Endothelial cell (in vitro differentiated cells): ENCODE measurements at regions not wholly inside any gene's neighbourhood (a gene's known extent, or its start where the extent isn't known, plus 50 kb on each side); places are given as distances from the start of the nearest gene placed in this dataset.
"Not testable (repeated sequence)": the region's sequence is repeated elsewhere in the genome, so short reads cannot be mapped to it uniquely, and the experiment has no call there.

Source experiments
- DNase-seq: peaks from one replicate; pipeline ENCODE4 v3.0.0; 2021; ENCODE audit warnings: low spot score
- H3K27ac Mint-ChIP-seq: one replicate; pipeline ENCODE4 v1.8.0; 2021; ENCODE audit warnings: mixed read lengths, inconsistent platforms; ENCODE audit not compliant: unreplicated experiment
- H3K27me3 Mint-ChIP-seq: one replicate; pipeline ENCODE4 v1.8.0; 2021; ENCODE audit warnings: mild to moderate bottlenecking, moderate library complexity, mixed read lengths, inconsistent platforms; ENCODE audit not compliant: unreplicated experiment
- H3K36me3 Mint-ChIP-seq: one replicate; pipeline ENCODE4 v1.8.0; 2021; ENCODE audit warnings: mild to moderate bottlenecking, low read depth, mixed read lengths, inconsistent platforms; ENCODE audit not compliant: unreplicated experiment
- H3K4me1 Mint-ChIP-seq: one replicate; pipeline ENCODE4 v1.8.0; 2021; ENCODE audit warnings: mild to moderate bottlenecking, mixed read lengths, inconsistent platforms; ENCODE audit not compliant: unreplicated experiment
- H3K4me3 Mint-ChIP-seq: one replicate; pipeline ENCODE4 v1.8.0; 2021; ENCODE audit warnings: mild to moderate bottlenecking, mixed read lengths, inconsistent platforms; ENCODE audit not compliant: unreplicated experiment
- H3K9me3 Mint-ChIP-seq: one replicate; pipeline ENCODE4 v1.8.0; 2021; ENCODE audit warnings: mixed read lengths, inconsistent platforms; ENCODE audit not compliant: unreplicated experiment
- TF ChIP-seq, protein P1 (sequence below): fragments of 200-600 bp; sonication (generic); IDR thresholded peaks from one replicate; pipeline ENCODE4 v1.5.0; 2021; ENCODE audit warnings: antibody characterized with exemption; ENCODE audit not compliant: unreplicated experiment

DNA sequence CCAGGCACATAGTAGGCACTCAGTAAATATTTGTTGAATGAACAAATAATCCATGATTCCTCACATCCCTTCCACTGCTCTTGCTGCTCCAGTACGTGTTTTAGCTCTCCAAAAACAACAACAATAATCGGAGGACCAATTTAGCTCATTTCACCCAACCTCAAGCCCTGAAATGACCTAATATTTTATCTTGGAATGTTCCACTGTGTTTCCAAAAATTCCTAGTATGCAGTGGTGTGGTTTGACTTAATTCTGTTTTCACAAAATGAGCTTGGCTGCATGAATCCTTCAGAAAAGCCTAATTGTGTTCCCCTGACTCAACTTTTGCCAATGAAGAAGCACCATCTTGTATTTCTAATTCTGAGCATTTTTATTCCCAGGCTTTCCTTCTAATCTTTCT, 168.0 kb upstream of the PHACTR1 start:
- TF ChIP-seq, protein P1, sequence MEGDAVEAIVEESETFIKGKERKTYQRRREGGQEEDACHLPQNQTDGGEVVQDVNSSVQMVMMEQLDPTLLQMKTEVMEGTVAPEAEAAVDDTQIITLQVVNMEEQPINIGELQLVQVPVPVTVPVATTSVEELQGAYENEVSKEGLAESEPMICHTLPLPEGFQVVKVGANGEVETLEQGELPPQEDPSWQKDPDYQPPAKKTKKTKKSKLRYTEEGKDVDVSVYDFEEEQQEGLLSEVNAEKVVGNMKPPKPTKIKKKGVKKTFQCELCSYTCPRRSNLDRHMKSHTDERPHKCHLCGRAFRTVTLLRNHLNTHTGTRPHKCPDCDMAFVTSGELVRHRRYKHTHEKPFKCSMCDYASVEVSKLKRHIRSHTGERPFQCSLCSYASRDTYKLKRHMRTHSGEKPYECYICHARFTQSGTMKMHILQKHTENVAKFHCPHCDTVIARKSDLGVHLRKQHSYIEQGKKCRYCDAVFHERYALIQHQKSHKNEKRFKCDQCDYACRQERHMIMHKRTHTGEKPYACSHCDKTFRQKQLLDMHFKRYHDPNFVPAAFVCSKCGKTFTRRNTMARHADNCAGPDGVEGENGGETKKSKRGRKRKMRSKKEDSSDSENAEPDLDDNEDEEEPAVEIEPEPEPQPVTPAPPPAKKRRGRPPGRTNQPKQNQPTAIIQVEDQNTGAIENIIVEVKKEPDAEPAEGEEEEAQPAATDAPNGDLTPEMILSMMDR = no peak
- Mint-ChIP-seq H3K27ac (no peak overlapping the region), H3K36me3 (no peaks in the 10 kb centered on the region), H3K4me1 (no peaks in the 10 kb centered on the region), H3K9me3 (no peaks in the 10 kb centered on the region), H3K4me3 (no peak overlapping the region), H3K27me3 (no peaks in the 10 kb centered on the region)
- DNase-seq = no peak

DNA sequence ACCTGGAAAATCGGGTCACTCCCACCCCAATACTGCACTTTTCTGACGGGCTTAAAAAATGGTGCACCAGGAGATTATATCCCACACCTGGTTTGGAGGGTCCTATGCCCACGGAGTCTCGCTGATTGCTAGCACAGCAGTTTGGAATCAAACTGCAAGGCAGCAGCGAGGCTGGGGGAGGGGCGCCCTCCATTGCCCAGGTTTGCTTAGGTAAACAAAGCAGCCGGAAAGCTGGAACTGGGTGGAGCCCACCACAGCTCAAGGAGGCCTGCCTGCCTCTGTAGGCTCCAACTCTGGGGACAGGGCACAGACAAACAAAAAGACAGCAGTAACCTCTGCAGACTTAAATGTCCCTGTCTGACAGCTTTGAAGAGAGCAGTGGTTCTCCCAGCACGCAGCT, 167.1 kb upstream of the PHACTR1 start:
- H3K9me3 Mint-ChIP-seq = not testable (repeated sequence)

DNA sequence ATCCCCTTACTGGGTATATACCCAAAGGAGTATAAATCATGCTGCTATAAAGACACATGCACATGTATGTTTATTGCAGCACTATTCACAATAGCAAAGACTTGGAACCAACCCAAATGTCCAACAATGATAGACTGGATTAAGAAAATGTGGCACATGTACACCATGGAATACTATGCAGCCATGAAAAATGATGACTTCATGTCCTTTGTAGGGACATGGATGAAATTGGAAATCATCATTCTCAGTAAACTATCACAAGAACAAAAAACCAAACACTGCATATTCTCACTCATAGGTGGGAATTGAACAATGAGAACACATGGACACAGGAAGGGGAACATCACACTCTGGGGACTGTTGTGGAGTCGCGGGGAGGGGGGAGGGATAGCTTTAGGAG, 161.7 kb upstream of the PHACTR1 start:
- H3K4me3 Mint-ChIP-seq, H3K27ac Mint-ChIP-seq, DNase-seq, H3K36me3 Mint-ChIP-seq, H3K27me3 Mint-ChIP-seq, H3K9me3 Mint-ChIP-seq, H3K4me1 Mint-ChIP-seq: not testable (repeated sequence)

More for the DNA sequence above, 167.1 kb upstream of the PHACTR1 start:
- not testable (repeated sequence) for H3K4me3 Mint-ChIP-seq, H3K4me1 Mint-ChIP-seq, H3K27me3 Mint-ChIP-seq, H3K36me3 Mint-ChIP-seq, DNase-seq, H3K27ac Mint-ChIP-seq

DNA sequence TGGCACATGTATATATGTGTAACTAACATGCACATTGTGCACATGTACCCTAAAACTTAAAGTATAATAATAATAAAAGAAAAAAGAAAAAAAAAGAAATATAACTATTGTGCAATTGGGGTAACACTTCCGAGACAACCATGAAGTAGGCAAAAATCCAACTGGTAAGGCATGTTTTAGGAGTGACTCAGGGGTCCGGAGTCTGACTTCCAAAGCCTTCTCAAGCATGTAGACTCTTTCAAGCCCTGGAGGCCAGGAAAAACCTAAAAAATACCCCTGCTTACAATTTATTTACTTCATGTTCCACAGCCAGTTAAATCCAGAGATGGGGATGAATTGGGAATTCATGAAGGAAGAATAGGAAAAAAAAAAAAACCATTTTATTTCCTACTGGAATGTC, 161.3 kb upstream of the PHACTR1 start:
- H3K4me3 Mint-ChIP-seq = no peak overlapping the region
- H3K27me3 Mint-ChIP-seq = peaks cover 5% of the 10 kb centered on the region
- H3K4me1 Mint-ChIP-seq = peaks cover 9% of the 10 kb centered on the region
- H3K27ac Mint-ChIP-seq = no peak overlapping the region
- H3K36me3 Mint-ChIP-seq = peaks cover 8% of the 10 kb centered on the region
- DNase-seq = no peak
- no peaks in the 10 kb centered on the region for H3K9me3 Mint-ChIP-seq
- TF ChIP-seq, protein P1 = no peak

DNA sequence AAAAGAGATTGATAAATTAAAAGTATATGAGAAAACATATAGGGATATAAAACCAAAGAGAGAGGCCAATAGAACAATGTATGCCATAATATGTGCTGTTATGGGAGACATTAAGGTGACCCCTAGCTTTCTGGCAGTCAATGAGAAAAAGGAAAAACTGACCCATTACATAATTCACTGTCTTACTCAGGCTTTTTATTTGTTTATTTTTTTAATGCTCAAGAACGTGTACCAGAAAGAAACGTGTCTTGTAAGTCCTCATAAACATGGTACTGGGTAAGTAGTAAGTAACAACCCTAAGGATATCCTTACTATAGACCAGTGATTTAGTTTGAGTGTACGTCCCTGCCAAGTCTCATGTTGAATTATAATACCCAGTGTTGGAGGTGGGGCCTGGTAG, 160.8 kb upstream of the PHACTR1 start:
- TF ChIP-seq, protein P1 = no peak
- Mint-ChIP-seq H3K4me3 (no peak overlapping the region), H3K36me3 (peaks cover 8% of the 10 kb centered on the region), H3K27ac (no peak overlapping the region), H3K27me3 (peaks cover 5% of the 10 kb centered on the region), H3K4me1 (peaks cover 11% of the 10 kb centered on the region), H3K9me3 (no peaks in the 10 kb centered on the region)
- no peak for DNase-seq

DNA sequence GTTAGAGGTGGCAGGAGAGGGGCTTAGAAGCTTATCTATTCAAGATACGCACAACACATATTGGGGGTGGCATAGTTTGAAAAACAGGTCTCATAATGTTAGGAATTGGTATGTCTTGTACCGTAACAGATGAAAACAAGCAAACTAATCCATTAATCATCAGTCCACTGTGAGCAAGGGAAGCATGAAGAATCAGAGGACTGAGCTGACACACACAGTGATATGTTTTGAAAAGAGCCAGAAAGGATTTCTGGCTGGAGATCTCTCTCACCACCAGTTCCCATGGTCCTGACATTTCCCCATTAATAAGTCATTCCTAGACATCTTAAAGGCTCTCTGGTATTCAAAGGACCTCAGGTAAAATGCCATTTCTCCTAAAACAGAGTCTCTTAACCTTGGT, 158.8 kb upstream of the PHACTR1 start:
- peaks cover 5% of the 10 kb centered on the region for H3K27me3 Mint-ChIP-seq
- no peak for DNase-seq
- peaks cover 8% of the 10 kb centered on the region for H3K36me3 Mint-ChIP-seq
- H3K27ac Mint-ChIP-seq = no peak overlapping the region
- H3K4me3 Mint-ChIP-seq = no peak overlapping the region
- H3K4me1 Mint-ChIP-seq = peaks cover 11% of the 10 kb centered on the region
- TF ChIP-seq, protein P1 = no peak
- H3K9me3 Mint-ChIP-seq = no peaks in the 10 kb centered on the region
